Stomach (tissue), 4 donors: ENCODE measurements at regions not wholly inside any gene's neighbourhood (a gene's known extent, or its start where the extent isn't known, plus 50 kb on each side); places are given as distances from the start of the nearest gene placed in this dataset.

ENCODE experiments used
- CTCF ChIP-seq, 7 experiments: fragments of 450-650 bp in 4 of 7; fragments of 200-600 bp in 3 of 7; sonication (generic) in 3 of 7; IDR thresholded peaks; one replicate each; pipeline ENCODE4 v1.5.1; 2016 to 2019; ENCODE audit warnings: antibody characterized with exemption in 7 of 7, control low read depth in 2 of 7, mild to moderate bottlenecking in 1 of 7
- EP300 ChIP-seq: sonication (generic); formaldehyde crosslinking; IDR thresholded peaks from one replicate; pipeline ENCODE4 v1.6.1; 2017; ENCODE audit warnings: antibody characterized with exemption
- POLR2A ChIP-seq, 4 donors: fragments of 450-650 bp; IDR thresholded peaks; one replicate each; pipeline ENCODE4 v1.6.1; 2016; ENCODE audit warnings: antibody characterized with exemption in 4 of 4, control low read depth in 2 of 4, mild to moderate bottlenecking in 1 of 4, moderate library complexity in 1 of 4

GRCh38 chr14:48537600-48537999 is 862.2 kb upstream of the MDGA2 start:
- TF ChIP-seq CTCF (IDR thresholded peaks at IDR 0.05) (no peak), EP300 (no peak), POLR2A (IDR thresholded peaks at IDR 0.05) (no peak)
